HUDEP-2 (cell line): ENCODE measurements at regions not wholly inside any gene's neighbourhood (a gene's known extent, or its start where the extent isn't known, plus 50 kb on each side); places are given as distances from the start of the nearest gene placed in this dataset.

Source experiments
- DNase-seq, 76 experiments: peaks; one replicate each; lab custom pipeline; 2025; ENCODE audit not compliant: unreplicated experiment in 76 of 76; lab: John Stamatoyannopoulos, UW

DNA sequence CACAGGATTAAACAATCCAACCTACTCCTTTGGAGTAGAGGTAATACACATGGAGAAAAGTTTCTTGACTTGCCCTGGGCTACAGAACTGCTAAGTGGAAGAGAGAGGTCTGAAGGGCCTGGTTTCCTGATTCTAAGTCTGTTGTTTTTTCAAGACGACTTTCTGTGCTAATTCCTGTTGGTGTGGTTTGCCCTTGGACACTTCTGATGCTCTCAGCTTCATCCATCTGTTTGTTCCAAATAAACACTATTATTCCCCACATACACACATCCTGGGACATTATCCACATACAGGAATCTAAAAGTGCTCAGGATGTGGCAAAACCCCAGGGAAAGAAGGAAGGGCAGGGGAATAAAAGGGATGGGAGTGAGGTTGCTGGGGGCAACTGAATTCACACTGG is 393.5 kb upstream of the TBL1XR1 start:
- DNase-seq: no peak

DNA sequence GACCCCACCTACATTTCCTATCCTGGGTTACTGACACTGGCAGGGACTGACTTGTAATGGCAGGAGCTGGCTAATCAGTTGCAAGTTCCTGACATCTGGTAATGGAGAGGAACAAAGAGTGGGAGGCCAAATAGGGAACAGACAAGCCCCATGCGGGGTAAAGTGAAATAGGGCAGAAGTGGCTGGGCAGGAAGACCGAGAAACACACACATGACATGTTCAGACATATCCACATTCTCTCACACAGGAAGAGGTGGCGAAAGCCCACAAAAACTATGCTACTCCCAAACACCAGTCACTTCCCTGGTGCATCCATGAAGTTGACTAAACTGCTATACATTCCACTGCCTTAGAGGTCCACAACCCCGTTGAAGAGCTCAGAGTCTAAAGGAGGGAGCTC is 394.1 kb upstream of the TBL1XR1 start:
- DNase-seq: no peak

DNA sequence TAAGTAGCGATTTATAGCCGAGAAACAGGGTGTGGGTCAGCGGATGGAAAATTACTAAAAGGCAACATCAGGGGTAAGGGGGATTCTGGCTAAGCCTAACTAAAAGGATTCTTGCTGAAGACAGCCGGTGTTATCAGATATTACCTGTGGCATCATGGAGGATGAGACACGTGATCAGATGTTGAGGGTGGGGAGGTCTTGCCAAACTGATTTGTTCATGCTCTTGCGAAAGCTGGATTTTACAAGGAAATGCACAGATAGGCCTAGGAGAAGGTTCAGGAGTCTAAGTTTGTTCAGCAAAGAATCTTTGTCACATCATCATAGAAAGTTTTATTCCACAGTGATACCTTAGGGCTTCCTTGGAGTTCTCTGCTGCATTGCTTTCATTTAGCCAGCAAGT is 396.8 kb upstream of the TBL1XR1 start:
- DNase-seq: no peak

DNA sequence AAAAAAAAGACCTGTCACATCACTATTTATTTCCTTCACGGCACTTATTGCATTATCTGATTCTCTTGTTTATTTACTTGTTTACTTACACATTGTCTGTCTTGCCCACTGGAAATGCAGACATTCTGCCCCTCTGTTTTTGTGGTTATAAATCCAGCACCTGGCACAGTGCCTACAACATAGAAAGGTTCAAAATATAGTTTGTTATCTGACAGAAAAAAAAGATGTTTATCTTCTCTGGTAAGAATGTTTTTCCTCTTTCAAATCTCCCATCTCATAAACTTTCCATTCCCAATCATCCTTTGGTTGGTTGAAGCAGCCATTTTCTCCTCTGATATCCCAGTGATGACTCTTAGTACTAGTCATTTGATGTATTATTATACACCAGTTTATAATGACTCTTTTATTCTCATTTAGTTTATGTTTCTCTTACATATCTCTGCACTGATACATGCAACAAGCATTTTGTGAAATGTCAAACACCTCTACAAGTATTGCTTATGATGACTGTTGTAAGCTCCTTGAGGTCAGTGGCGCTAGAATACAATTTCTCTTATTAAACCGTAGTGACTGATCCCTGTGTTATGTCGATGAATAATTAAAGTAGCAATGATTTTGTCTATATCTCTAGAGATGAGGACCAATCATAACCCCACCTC is 398.4 kb upstream of the TBL1XR1 start:
- no peak for DNase-seq

DNA sequence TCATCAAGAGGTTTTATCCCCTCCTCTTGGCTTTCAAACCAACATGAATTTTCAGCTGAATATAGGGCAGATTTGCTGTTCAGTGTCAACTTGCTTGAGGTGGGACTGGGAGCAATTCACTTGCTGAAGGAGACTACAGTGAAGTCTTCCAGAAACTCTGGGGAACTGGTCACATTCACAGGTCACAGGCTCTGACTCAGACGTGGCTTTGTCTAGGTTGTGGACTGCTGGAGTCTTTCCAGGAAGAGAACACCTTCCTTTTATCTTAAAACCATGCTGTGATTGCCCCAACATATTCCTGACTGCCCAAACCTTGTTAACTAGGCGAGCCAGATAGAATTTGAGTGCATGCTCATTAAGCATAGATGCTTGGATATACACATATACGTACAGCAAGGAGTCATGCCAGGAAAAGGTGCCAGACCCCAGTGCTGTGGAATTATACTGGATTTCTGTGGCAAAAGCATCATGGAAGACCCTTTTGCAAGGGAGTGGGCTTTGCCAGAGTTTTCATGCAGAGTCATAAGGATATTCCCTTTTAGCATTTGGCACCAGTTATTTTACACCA is 399.1 kb upstream of the TBL1XR1 start:
- DNase-seq: no peak

DNA sequence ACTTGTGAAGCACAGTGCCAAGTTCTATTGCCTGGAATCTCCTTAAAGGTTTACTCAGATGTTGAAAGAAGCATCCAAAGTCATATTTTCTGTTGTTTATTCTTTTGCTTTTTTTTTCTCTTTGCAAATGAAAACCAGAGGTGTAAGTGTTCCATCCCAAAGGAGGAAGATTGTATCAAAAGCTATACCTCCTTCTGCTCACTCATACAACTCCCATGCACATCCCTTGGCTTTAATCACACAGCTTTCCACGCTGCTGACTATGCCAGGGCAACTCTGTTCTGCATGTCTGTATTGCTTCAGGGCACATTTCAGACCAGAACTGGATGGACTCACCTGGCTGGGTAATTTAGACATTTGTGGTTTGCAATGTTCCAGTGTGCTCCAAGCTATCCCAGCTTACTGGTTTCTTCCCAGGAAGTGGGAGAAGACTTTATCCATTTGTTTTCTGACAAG is 399.6 kb upstream of the TBL1XR1 start:
- no peak for DNase-seq

DNA sequence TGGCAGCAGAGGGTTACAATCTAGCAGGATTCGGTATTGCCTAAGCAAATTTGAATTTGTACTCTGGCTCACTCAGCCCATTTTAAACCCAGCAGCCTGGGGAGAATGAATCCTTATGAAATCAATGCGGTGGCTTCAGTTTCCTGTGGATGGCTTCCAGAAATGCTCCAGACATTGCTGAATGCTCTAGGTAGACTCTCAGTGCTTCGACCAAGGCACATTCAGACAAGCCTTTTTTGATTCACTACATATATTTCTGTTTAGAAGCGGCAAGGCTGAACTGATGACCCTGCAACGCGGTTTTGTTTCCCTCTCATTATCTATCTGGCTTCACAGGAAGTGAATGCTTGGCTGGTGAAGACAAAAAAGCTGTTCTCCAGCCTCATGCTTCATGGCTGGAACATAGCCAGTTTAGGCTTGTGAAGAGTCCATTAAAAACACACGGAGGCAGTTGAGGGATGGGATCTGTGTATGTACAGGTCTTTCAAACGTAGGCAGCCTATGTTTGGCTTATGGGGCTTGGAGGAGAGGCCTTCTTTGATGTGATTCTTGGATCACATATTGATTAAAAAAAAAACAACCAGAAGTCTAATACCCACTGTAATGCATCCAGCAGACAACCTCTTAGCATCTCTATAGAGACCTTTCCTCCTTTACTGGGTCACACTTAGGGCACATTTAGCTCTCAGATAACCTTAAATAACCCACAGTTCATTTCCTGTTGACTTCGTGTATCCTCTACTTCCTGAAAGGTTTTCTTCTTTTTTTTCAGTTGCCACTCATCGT is 400.2 kb upstream of the TBL1XR1 start:
- no peak for DNase-seq

DNA sequence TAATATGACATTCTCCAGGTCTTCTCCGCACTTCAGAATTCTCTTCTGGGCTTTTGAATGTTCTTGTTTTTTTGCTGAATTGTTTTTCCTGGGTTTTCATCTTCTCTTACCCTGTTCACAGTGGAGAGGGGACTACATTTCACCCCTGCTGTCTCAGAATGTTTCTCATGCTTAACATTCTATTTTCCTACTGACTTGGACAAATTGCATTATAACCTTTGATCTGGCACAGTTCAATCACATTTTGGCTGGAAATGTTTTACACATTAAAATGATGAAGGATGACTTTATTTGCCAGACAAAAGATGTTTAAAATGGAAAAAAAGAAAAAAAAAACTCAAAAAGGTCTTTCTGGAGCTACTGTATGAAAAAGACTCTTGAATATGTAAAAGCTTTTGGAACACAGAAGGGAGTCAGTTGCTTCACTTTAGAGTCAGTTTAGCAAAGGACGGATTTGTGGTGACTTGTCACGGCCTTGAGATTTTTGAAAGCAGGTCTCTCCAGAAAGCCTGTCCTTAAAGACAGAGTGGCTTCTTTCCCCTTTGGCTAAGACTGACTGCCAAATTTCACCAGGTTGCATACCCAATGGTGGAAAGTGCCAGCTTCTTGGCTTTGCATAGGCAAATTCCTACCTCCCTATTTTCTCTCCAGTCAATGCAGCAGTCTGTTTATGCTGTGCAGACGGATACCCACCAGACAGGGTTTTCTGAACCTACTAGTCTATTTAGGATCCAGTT is 401.0 kb upstream of the TBL1XR1 start:
- no peak for DNase-seq

DNA sequence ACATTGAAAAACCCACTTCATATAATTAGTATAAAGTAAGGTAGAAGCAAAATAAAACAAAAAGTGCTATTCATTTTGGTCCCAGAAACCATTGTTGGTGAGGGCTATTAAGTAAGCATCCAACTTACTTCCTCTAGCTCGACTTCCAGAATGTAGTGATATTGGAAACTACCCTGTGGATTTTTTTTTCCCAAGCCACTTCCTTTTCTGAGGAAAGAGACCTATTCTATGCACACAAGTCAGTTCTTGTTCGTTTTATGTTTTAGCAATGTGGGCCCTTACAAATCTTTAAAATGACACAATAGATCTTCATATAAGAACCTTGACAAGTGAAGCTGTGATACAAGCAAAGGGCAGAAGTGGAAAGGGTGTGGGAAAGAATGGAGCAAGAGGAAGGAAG is 402.0 kb upstream of the TBL1XR1 start:
- DNase-seq: no peak

DNA sequence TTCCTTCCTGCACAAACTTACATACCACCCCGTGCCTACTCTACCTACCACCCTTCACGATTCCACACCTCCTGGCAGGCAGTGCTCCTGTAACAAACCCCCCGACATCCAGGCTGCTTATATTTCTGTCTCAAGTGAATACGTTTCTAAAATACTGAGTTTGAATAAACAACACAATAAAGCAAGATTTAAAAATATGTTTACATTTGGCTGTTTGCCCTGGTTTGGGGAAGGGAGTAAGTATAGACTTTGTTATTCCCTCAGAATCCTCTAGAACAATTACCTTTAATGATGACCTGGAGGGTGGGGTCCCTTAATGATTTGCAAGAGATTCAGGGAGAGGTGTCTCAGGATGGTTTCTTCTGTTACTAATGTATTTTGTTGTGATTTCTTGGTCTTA is 402.6 kb upstream of the TBL1XR1 start:
- DNase-seq: no peak

DNA sequence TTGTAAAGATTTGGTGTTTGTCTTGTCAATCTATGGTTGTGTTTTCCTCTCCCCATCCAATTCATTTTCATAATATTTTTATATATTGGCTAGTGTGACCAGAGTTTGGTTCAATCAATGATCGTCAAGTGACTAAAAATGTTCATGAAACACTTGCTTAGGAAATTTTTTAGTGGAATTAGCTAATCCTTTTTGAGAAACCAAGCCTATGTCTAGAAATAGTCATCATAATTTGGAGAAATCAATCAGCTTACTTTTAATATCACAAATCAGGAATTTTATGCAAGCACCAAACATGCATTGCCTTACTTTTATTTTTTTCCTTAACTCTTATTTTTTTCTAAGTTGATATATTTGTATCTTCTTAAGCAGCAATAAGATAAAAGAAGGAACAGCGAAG is 403.1 kb upstream of the TBL1XR1 start:
- DNase-seq: no peak

DNA sequence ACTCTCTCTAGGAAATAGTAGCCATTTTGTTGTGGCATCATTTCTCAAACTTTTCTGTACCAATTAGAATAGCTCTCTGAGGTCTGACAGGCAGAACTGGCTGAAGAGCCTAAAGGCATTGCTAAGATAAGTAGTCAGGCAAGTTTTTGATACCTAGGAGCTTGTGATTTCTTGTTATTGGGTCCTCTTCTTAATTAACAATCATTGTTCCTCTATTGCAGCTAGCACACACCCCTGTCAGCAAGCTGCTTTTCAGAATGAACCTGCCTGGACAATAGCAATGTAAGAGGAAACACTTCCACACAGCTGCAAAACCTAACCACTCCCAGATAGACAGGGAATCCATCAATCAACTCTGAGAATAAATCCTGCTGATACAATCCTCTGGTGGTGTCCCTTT is 403.9 kb upstream of the TBL1XR1 start:
- DNase-seq: no peak

DNA sequence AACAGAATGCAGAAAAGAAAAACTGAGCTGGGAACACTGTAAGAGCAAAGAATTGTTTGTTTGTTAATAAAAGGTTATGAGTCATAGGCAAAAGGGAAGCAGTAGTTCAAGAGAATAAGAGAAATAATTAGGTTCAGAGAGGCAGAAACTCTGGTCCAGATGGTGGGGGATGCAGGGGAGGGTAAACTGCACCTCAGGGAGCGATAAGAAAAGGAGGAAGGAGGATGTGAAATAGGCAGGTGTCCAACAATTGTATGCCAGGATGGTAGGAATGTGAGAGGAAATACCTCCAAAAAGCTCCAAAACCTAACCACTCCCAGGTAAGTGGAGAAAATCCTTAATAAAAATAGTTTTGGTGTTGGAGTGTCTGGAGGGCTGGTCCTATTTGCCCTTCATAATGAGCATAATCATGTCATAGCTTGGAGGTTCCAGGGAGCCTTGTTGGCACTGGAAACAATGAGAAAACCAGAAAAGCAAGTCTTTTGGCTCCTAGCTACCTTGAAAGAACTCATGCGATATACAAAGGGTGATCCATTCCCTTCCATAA is 405.4 kb upstream of the TBL1XR1 start:
- DNase-seq: no peak

DNA sequence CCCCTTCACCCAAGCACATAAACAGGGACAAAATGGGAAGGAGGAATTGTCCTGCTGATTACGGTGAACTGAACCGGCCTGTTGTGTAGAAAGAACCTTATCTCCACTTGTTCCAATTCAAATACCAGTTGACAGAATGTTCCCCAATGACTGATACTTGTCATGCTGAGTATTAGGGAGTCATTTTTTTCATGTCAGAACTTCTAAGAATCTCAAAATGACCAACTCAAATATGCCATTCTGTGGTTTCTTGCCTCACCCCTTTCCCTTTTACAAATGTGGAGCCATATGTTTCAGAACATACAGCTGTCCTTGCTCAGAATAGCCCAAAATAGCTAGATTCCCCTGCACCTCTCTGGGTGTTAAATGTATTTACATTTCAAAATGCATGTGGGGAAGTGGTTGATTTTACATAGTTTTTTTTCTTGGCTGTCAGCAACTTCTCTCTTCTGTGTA is 405.9 kb upstream of the TBL1XR1 start:
- DNase-seq: no peak

DNA sequence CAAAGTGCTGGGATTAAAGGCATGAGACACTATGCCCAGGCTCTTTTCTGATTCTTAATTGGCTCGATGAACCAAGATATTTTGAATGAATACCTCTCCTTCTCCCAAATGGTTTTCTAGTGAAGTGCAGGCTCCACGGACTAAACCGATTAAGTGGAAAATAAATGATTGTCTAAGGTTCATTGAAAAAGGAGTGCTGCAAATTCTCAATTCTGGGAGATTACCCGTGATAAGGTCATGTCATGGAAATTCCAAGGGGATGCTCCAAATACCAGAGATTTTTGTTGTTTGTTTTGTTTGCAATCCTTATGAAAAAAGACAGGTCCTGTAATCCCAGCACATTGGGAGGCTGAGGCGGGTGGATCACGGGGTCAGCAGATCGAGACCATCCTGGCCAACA is 406.9 kb upstream of the TBL1XR1 start:
- DNase-seq: no peak

DNA sequence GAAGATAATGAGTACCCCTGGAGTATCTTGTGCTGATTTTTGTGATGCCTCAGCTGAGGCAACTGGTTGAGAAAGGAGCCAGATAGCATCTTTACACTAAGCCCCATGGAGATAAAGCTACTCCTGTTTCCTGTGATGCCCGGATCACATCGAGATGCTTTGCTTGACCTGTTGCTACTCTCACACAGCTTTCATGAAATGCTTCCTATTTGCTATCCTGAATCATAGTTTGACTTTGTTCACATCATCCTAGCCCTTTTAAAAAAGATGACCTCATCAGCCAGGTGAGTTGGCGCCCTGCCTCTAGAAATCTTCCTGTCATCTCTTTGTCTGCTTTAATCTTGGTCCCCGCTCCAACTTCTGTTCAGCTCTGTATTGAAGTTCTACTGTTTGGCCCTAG is 409.6 kb upstream of the TBL1XR1 start:
- no peak for DNase-seq

DNA sequence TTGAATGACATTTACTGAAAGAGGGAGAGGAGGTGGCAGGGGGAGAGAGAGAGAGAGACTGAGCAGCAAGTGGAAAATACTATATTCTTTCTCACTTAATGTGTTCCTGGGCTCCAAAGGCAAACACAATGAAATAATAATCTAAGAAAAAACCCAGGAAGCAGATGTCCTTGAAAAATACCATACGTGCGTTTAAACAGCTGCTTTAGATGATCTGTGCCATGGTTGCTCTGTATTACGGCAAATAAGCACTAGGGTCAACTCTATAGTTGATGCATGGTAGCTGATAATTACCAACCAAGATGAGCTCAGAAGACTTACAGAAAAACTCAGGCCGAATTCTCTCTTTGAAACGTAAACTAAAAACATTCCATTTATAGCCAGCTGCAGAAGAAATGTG is 410.3 kb upstream of the TBL1XR1 start:
- no peak for DNase-seq

DNA sequence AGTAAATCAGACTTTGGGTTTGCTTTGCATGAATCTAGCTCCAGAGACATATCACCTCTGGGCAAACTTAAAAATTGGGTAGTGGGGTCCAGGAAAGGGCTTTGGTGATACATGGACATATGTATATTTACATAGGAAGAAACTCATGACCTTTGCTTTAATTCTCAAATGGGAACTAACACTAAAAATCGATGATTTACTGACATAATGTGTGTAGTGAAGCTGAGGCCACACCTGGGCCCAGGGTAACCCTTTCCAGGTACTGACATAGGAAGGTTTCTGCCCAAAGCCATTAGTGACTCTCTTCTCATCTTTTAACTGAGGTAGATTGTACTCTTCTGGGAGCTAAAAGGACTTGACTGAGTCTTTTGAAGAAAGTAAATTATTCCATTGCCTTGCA is 411.2 kb upstream of the TBL1XR1 start:
- no peak for DNase-seq

DNA sequence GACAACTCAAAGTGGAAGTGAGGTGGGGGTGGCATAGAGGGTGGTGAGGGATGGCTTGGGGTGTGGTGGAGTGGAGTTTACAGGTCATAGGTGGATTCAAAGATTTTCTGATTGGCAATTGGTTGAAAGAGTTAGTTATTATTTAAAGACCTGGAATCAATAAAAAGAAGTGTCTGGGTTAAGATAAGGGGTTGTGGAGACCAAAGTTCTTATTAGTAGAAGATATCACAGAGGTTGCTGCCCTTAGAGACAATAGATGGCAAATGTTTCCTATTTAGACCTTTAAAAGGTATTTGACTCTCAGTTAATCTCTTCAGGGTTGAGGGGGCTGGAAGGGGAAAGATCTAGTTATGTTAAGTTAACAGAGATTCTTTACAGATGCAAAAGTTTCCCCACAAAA is 412.3 kb upstream of the TBL1XR1 start:
- DNase-seq: no peak

DNA sequence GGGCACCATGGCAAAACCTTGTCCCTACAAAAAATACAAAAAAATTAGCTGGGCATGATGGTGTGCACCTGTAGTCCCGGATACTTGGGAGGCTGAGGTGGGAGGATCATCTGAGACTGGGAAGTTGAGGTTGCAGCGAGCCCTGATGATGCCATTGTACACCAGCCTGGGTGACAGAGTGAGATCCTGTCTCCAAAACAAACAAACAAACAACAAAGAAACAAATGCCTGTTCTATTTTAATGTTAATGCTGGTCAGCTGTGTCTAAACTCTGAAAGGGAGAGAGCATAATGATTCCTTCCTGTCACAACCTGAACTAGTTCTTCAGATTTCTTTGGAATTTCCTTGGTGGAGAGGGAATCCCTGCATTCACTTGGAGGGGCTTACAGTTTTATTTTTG is 413.0 kb upstream of the TBL1XR1 start:
- DNase-seq: no peak
